Panc1 (cell line): ENCODE measurements at regions not wholly inside any gene's neighbourhood (a gene's known extent, or its start where the extent isn't known, plus 50 kb on each side); places are given as distances from the start of the nearest gene placed in this dataset.

Experiments
- ATAC-seq: fragments of 200-7000 bp; cut with Tn5 transposase; 2 replicates; pipeline ENCODE4 v1.9.1; 2020; ENCODE audit warnings: mild to moderate bottlenecking, moderate library complexity
- BruUV-seq: library from RNA; stranded (reverse); fragments of 400-500 nt; replicated peaks from 2 replicates; lab custom pipeline; 2021; lab: Mats Ljungman, UMichigan
- CTCF ChIA-PET: fragments of 300-600 bp; sonication (Branson Sonifier 250); formaldehyde crosslinking; loops from one replicate; lab custom pipeline; 2022; ENCODE audit warnings: antibody characterized with exemption; lab: Charles Lee
- POLR2A ChIA-PET: fragments of 300-600 bp; sonication (Branson Sonifier 250); formaldehyde crosslinking; loops from one replicate; lab custom pipeline; 2022; ENCODE audit warnings: antibody characterized with exemption; lab: Charles Lee
- DNase-seq: peaks from one replicate; pipeline ENCODE4 v3.0.0-alpha.2; 2010; ENCODE audit warnings: low read depth, low spot score
- H3K27ac ChIP-seq: 2 replicates; pipeline ENCODE4 v1.5.1; 2011; ENCODE audit warnings: mild to moderate bottlenecking, low read length, inconsistent platforms
- H3K27me3 ChIP-seq: fragments of 200-500 bp; sonication (Bioruptor generic); 2 replicates; pipeline ENCODE4 v1.6.0; 2014; ENCODE audit warnings: low read length, inconsistent platforms; ENCODE audit not compliant: control insufficient read depth, insufficient read depth
- H3K36me3 ChIP-seq: fragments of 200-500 bp; sonication (Bioruptor generic); 2 replicates; pipeline ENCODE4 v1.5.1; 2014; ENCODE audit warnings: inconsistent platforms, mild to moderate bottlenecking, low read length, moderate library complexity; ENCODE audit not compliant: control insufficient read depth, insufficient read depth
- H3K4me1 ChIP-seq: 2 replicates; pipeline ENCODE4 v1.5.1; 2011; ENCODE audit warnings: inconsistent platforms, mild to moderate bottlenecking, low read length, moderate library complexity; ENCODE audit not compliant: control insufficient read depth, insufficient read depth
- H3K4me3 ChIP-seq, 2 experiments: 2 replicates each; pipeline ENCODE4 v1.5.1; 2011 to 2012; ENCODE audit warnings: low read depth in 2 of 2, low read length in 2 of 2, mild to moderate bottlenecking in 2 of 2, inconsistent platforms in 1 of 2, moderate library complexity in 1 of 2
- H3K9me3 ChIP-seq: fragments of 200-500 bp; sonication (Bioruptor generic); 2 replicates; pipeline ENCODE4 v1.5.1; 2014; ENCODE audit warnings: low read depth, mild to moderate bottlenecking, inconsistent platforms, low read length, moderate library complexity; ENCODE audit not compliant: control insufficient read depth, insufficient read depth
- CTCF ChIP-seq: fragments of 450-650 bp; IDR thresholded peaks from 2 replicates; pipeline ENCODE4 v1.5.1; 2017; ENCODE audit warnings: mild to moderate bottlenecking
- POLR2AphosphoS5 ChIP-seq: IDR thresholded peaks from 2 replicates; pipeline ENCODE4 v1.6.1; 2012; ENCODE audit warnings: mild to moderate bottlenecking, low read depth, low read length, moderate library complexity
- REST ChIP-seq, 2 experiments: IDR thresholded peaks; 2 replicates each; pipeline ENCODE4 v1.6.1; 2011 to 2012; ENCODE audit warnings: low read depth in 2 of 2, control low read depth in 1 of 2, low read length in 1 of 2, mild to moderate bottlenecking in 1 of 2, moderate library complexity in 1 of 2; ENCODE audit not compliant: insufficient read depth in 1 of 2
- SIN3A ChIP-seq: IDR thresholded peaks from 2 replicates; pipeline ENCODE4 v1.6.1; 2012; ENCODE audit warnings: low read depth, mild to moderate bottlenecking, low read length, moderate library complexity, borderline replicate concordance; ENCODE audit not compliant: insufficient read depth
- TCF7L2 ChIP-seq: IDR thresholded peaks from 2 replicates; pipeline ENCODE4 v1.6.1; 2011; ENCODE audit warnings: mild to moderate bottlenecking, low read depth, low read length, inconsistent platforms
- in situ Hi-C: cut with HindIII; loops from 2 replicates; pipeline ENCODE4 v1.10.0; 2016; ENCODE audit warnings: low sequenced_read_pairs, low pct_unique_long_range_greater_than_20kb
- intact Hi-C: fragments of 100-400 bp; cut with micrococcal nuclease; formaldehyde crosslinking; loops from one replicate; pipeline ENCODE4 v1.10.0; 2022; ENCODE audit not compliant: unreplicated experiment

- Histone ChIP-seq H3K27me3 (peaks cover 10% of the 10 kb centered on the region), H3K4me3 (no peak overlapping the region), H3K27ac (no peak overlapping the region), H3K36me3 (no peaks in the 10 kb centered on the region), H3K9me3 (no peaks in the 10 kb centered on the region), H3K4me1 (no peaks in the 10 kb centered on the region)
- intact Hi-C loops, result no loop called here
- in situ Hi-C loops, result no loop called here
- ATAC-seq (no peak), DNase-seq (no peak)
- ChIA-PET CTCF (no interaction called here), POLR2A (no interaction called here)
- BruUV-seq, result no TSS peak
- TF ChIP-seq TCF7L2 (no peak), REST (IDR thresholded peaks at IDR 0.05; ENCODE audit: insufficient read depth in 1 of 2, low read depth in 2 of 2, low read length in 1 of 2) (no peak), CTCF (no peak), POLR2AphosphoS5 (no peak), SIN3A (no peak)
Measured at GRCh38 chr5:79901631-79902030, 89.4 kb downstream of the MTX3 start.

- H3K27me3 ChIP-seq, result peaks cover 19% of the 10 kb centered on the region
- in situ Hi-C loops (no loop called here), intact Hi-C loops (no loop called here)
- H3K4me3 ChIP-seq, result no peak overlapping the region
- DNase-seq (no peak), ATAC-seq (no peak)
- H3K4me1 ChIP-seq, result no peaks in the 10 kb centered on the region
- H3K27ac ChIP-seq, result no peak overlapping the region
- ChIA-PET POLR2A (no interaction called here), CTCF (no interaction called here)
- no peaks in the 10 kb centered on the region for H3K36me3 ChIP-seq
- H3K9me3 ChIP-seq, result no peaks in the 10 kb centered on the region
- no TSS peak for BruUV-seq
- TF ChIP-seq TCF7L2, result no peak
- no peak for TF ChIP-seq CTCF
- no peak for TF ChIP-seq POLR2AphosphoS5
Measured at GRCh38 chr5:79898611-79899010, 92.5 kb downstream of the MTX3 start.
